Fibroblast of lung (primary cell): ENCODE measurements at regions not wholly inside any gene's neighbourhood (a gene's known extent, or its start where the extent isn't known, plus 50 kb on each side); places are given as distances from the start of the nearest gene placed in this dataset.

Source experiments
- DNase-seq, 2 donors: peaks; one replicate each; pipeline versions ENCODE4 v3.0.0 to v3.0.0-alpha.2; 2010; ENCODE audit warnings: low read depth in 2 of 2
- H2AFZ ChIP-seq: 2 replicates; pipeline ENCODE4 v1.5.1; 2012; ENCODE audit warnings: low read length, control low read depth, inconsistent platforms
- H3K27ac ChIP-seq: 2 replicates; pipeline ENCODE4 v1.5.1; 2011; ENCODE audit warnings: low read length, control low read depth; ENCODE audit not compliant: insufficient read depth
- H3K27me3 ChIP-seq: 2 replicates; pipeline ENCODE4 v1.5.1; 2011; ENCODE audit warnings: mild to moderate bottlenecking, low read length; ENCODE audit not compliant: control insufficient read depth, insufficient read depth
- H3K36me3 ChIP-seq: 2 replicates; pipeline ENCODE4 v1.5.1; 2011; ENCODE audit warnings: low read length; ENCODE audit not compliant: control insufficient read depth, insufficient read depth
- H3K4me1 ChIP-seq: 2 replicates; pipeline ENCODE4 v1.5.1; 2011; ENCODE audit warnings: low read length; ENCODE audit not compliant: control insufficient read depth, insufficient read depth; ENCODE audit errors: extremely low read depth
- H3K4me2 ChIP-seq: 2 replicates; pipeline ENCODE4 v1.5.1; 2011; ENCODE audit warnings: low read length, control low read depth; ENCODE audit not compliant: insufficient read depth; ENCODE audit errors: extremely low read depth
- H3K4me3 ChIP-seq, 4 experiments: fragments of 200-600 bp in 1 of 4; sonication (generic) in 1 of 4; replicated peaks in 1 of 4; 2 replicates each; pipeline ENCODE4 v1.5.1; 2011 to 2016; ENCODE audit warnings: low read length in 4 of 4, low read depth in 3 of 4, mild to moderate bottlenecking in 3 of 4, control low read depth in 2 of 4, inconsistent platforms in 1 of 4, mixed read lengths in 1 of 4; ENCODE audit not compliant: insufficient read depth in 1 of 4; ENCODE audit errors: control extremely low read depth in 1 of 4
- H3K79me2 ChIP-seq: 2 replicates; pipeline ENCODE4 v1.5.1; 2012; ENCODE audit warnings: mild to moderate bottlenecking, low read length, inconsistent platforms; ENCODE audit not compliant: control insufficient read depth, insufficient read depth
- H3K9ac ChIP-seq: 2 replicates; pipeline ENCODE4 v1.5.1; 2011; ENCODE audit warnings: mild to moderate bottlenecking, low read length, control low read depth; ENCODE audit not compliant: insufficient read depth
- H3K9me3 ChIP-seq: 2 replicates; pipeline ENCODE4 v1.5.1; 2012; ENCODE audit warnings: low read depth, low read length; ENCODE audit not compliant: control insufficient read depth, insufficient read depth
- H4K20me1 ChIP-seq: 2 replicates; pipeline ENCODE4 v1.5.1; 2011; ENCODE audit warnings: low read length; ENCODE audit not compliant: control insufficient read depth, insufficient read depth; ENCODE audit errors: extremely low read depth
- EZH2 ChIP-seq: IDR thresholded peaks from 2 replicates; pipeline ENCODE4 v1.5.1; 2012; ENCODE audit warnings: low read length, control low read depth, mild to moderate bottlenecking; ENCODE audit errors: missing control alignments
- TF ChIP-seq, protein P1 (sequence below), 2 donors: IDR thresholded peaks in 1 of 2; conservative IDR thresholded peaks in 1 of 2; 1 replicate in 1 of 2; 2 replicates in 1 of 2; pipeline ENCODE4 v1.5.1; 2011 to 2012; ENCODE audit warnings: low read length in 2 of 2, control low read depth in 1 of 2, inconsistent platforms in 1 of 2, low read depth in 1 of 2, mild to moderate bottlenecking in 1 of 2

DNA sequence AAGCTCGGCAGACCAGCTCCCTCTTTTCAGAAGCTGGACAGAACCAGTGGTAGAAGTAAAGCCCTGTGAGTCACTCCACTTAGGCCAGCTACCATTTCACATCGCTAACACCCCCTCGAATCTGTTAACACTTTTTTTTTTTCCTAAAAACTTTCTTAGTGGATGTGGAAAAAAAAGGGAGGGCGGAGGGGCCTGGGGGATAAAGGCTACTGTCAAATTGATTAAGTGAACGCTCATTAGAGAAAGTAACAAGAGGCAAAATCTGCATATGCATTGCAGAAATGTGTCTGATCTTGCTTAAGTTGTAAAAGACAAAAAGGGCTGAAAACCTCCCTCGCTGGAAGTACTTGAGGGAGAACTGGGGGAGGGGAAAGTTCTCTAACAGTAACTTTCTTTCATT lies 86.6 kb upstream of the OTX2 start:
- Histone ChIP-seq H3K9me3 (no peaks in the 10 kb centered on the region), H3K4me2 (no peak overlapping the region), H3K27ac (no peak overlapping the region), H3K9ac (no peak overlapping the region), H3K4me3 (no peak overlapping the region), H4K20me1 (no peaks in the 10 kb centered on the region), H3K4me1 (no peaks in the 10 kb centered on the region), H2AFZ (no peak overlapping the region), H3K27me3 (no peaks in the 10 kb centered on the region), H3K79me2 (no peaks in the 10 kb centered on the region), H3K36me3 (no peaks in the 10 kb centered on the region)
- no peak for DNase-seq
- TF ChIP-seq, protein P1, sequence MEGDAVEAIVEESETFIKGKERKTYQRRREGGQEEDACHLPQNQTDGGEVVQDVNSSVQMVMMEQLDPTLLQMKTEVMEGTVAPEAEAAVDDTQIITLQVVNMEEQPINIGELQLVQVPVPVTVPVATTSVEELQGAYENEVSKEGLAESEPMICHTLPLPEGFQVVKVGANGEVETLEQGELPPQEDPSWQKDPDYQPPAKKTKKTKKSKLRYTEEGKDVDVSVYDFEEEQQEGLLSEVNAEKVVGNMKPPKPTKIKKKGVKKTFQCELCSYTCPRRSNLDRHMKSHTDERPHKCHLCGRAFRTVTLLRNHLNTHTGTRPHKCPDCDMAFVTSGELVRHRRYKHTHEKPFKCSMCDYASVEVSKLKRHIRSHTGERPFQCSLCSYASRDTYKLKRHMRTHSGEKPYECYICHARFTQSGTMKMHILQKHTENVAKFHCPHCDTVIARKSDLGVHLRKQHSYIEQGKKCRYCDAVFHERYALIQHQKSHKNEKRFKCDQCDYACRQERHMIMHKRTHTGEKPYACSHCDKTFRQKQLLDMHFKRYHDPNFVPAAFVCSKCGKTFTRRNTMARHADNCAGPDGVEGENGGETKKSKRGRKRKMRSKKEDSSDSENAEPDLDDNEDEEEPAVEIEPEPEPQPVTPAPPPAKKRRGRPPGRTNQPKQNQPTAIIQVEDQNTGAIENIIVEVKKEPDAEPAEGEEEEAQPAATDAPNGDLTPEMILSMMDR (conservative IDR thresholded peaks at IDR 0.05 in 1 of 2, IDR thresholded peaks at IDR 0.05 in 1 of 2; ENCODE audit: low read depth in 1 of 2, low read length in 2 of 2) = no peak

DNA sequence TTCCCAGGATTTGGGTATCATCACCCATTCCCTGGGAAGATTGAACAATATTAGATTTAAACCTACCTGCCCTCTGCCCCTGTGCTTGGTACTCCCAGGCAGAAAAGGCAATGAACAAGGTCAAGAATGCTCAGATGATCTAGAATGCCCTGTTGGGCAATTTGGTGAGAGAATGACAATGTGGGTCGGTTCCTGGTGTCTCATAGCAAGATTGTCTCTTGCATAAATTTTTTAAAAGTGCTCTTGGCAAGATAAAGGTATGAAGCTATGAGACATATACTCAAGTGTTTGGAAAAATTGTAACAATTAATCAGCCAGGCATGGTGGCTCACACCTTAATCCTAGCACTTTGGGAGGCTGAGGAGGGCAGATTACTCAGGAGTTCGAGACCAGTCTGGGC lies 86.0 kb upstream of the OTX2 start:
- DNase-seq = no peak
- Histone ChIP-seq H3K4me1 (no peaks in the 10 kb centered on the region), H3K79me2 (no peaks in the 10 kb centered on the region), H3K4me3 (no peak overlapping the region), H2AFZ (no peak overlapping the region), H3K27me3 (no peaks in the 10 kb centered on the region), H3K27ac (no peak overlapping the region), H3K36me3 (no peaks in the 10 kb centered on the region), H3K4me2 (no peak overlapping the region), H3K9ac (no peak overlapping the region), H4K20me1 (no peaks in the 10 kb centered on the region), H3K9me3 (no peaks in the 10 kb centered on the region)
- TF ChIP-seq, protein P1 (conservative IDR thresholded peaks at IDR 0.05 in 1 of 2, IDR thresholded peaks at IDR 0.05 in 1 of 2; ENCODE audit: low read depth in 1 of 2, low read length in 2 of 2) = no peak

DNA sequence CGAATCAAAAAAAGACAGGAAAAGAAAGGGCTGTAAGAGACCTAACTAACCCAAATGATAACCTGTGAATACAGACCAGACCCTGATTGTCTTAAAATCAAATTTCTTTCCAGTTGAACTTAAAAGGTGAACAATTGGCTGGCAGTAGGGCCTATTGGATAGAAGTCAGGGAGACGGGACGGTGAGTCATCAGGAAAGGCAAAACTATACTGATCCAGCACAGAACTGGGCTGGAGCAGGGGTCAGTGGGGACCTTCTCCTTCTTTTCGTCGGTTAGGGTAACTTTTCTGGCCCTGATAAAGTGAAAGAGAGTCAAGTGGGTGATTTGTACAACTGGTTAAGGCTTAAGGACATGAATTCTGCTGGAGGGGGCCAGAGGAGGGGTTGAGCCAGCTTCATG lies 84.9 kb upstream of the OTX2 start:
- no peak for DNase-seq
- no peak for TF ChIP-seq EZH2
- TF ChIP-seq, protein P1 (conservative IDR thresholded peaks at IDR 0.05 in 1 of 2, IDR thresholded peaks at IDR 0.05 in 1 of 2; ENCODE audit: low read depth in 1 of 2, low read length in 2 of 2) = no peak
- Histone ChIP-seq H3K4me2 (no peak overlapping the region), H3K27me3 (no peaks in the 10 kb centered on the region), H3K27ac (no peak overlapping the region), H3K9ac (no peak overlapping the region), H3K36me3 (no peaks in the 10 kb centered on the region), H3K4me1 (no peaks in the 10 kb centered on the region), H3K4me3 (no peak overlapping the region), H3K79me2 (no peaks in the 10 kb centered on the region), H2AFZ (no peak overlapping the region), H3K9me3 (no peaks in the 10 kb centered on the region), H4K20me1 (no peaks in the 10 kb centered on the region)
